GM21447 (cell line): ENCODE measurements at regions not wholly inside any gene's neighbourhood (a gene's known extent, or its start where the extent isn't known, plus 50 kb on each side); places are given as distances from the start of the nearest gene placed in this dataset.

Source experiments
- ATAC-seq: cut with Tn5 transposase; IDR thresholded peaks from one replicate; pipeline ENCODE4 v1.9.1; 2021; ENCODE audit not compliant: unreplicated experiment

GRCh38 chr9:28678097-28678496 lies 1104.8 kb upstream of the C9orf72 start:
- ATAC-seq, result no peak

GRCh38 chr9:28688172-28688571 lies 1114.9 kb upstream of the C9orf72 start:
- ATAC-seq, result no peak

GRCh38 chr9:28692012-28692411 lies 1118.7 kb upstream of the C9orf72 start:
- no peak for ATAC-seq

- ATAC-seq, result no peak
Measured at GRCh38 chr9:28696960-28697359, 1123.7 kb upstream of the C9orf72 start.

GRCh38 chr9:28699632-28700031 lies 1126.4 kb upstream of the C9orf72 start:
- no peak for ATAC-seq

- no peak for ATAC-seq
Measured at GRCh38 chr9:28707616-28708015, 1134.3 kb upstream of the C9orf72 start.

- no peak for ATAC-seq
Measured at GRCh38 chr9:28714188-28714587, 1140.9 kb upstream of the C9orf72 start.

GRCh38 chr9:28718226-28718625 lies 1144.9 kb upstream of the C9orf72 start:
- no peak for ATAC-seq

GRCh38 chr9:28720746-28721145 lies 1147.5 kb upstream of the C9orf72 start:
- no peak for ATAC-seq

GRCh38 chr9:28730111-28730510 lies 1156.8 kb upstream of the C9orf72 start:
- no peak for ATAC-seq

GRCh38 chr9:28735738-28736342 lies 1162.6 kb upstream of the C9orf72 start:
- ATAC-seq, result no peak

- no peak for ATAC-seq
Measured at GRCh38 chr9:28741459-28741858, 1168.2 kb upstream of the C9orf72 start.

GRCh38 chr9:28747351-28747985 lies 1174.2 kb upstream of the C9orf72 start:
- no peak for ATAC-seq

- ATAC-seq, result no peak
Measured at GRCh38 chr9:28750136-28750535, 1176.9 kb upstream of the C9orf72 start.

GRCh38 chr9:28758341-28758740 lies 1185.1 kb upstream of the C9orf72 start:
- ATAC-seq, result no peak

- ATAC-seq, result no peak
Measured at GRCh38 chr9:28758971-28759370, 1185.7 kb upstream of the C9orf72 start.

GRCh38 chr9:28762167-28762566 lies 1188.9 kb upstream of the C9orf72 start:
- no peak for ATAC-seq

- ATAC-seq, result no peak
Measured at GRCh38 chr9:28764532-28764931, 1191.3 kb upstream of the C9orf72 start.

- ATAC-seq, result no peak
Measured at GRCh38 chr9:28770226-28770625, 1196.9 kb upstream of the C9orf72 start.

GRCh38 chr9:28770827-28771226 lies 1197.5 kb upstream of the C9orf72 start:
- ATAC-seq, result no peak

- no peak for ATAC-seq
Measured at GRCh38 chr9:28774433-28775235, 1201.4 kb upstream of the C9orf72 start.

- no peak for ATAC-seq
Measured at GRCh38 chr9:28779243-28779642, 1206.0 kb upstream of the C9orf72 start.
